Activated CD4-positive, alpha-beta T cell treated with anti-CD3 and anti-CD28 coated beads, Interleukin-2, amount 50 U/mL, for 4 hours (primary cell): ENCODE measurements at regions not wholly inside any gene's neighbourhood (a gene's known extent, or its start where the extent isn't known, plus 50 kb on each side); places are given as distances from the start of the nearest gene placed in this dataset.

ENCODE experiments used
- DNase-seq, 2 experiments: peaks; one replicate each; pipeline ENCODE4 v3.0.0-alpha.2; 2020

DNA sequence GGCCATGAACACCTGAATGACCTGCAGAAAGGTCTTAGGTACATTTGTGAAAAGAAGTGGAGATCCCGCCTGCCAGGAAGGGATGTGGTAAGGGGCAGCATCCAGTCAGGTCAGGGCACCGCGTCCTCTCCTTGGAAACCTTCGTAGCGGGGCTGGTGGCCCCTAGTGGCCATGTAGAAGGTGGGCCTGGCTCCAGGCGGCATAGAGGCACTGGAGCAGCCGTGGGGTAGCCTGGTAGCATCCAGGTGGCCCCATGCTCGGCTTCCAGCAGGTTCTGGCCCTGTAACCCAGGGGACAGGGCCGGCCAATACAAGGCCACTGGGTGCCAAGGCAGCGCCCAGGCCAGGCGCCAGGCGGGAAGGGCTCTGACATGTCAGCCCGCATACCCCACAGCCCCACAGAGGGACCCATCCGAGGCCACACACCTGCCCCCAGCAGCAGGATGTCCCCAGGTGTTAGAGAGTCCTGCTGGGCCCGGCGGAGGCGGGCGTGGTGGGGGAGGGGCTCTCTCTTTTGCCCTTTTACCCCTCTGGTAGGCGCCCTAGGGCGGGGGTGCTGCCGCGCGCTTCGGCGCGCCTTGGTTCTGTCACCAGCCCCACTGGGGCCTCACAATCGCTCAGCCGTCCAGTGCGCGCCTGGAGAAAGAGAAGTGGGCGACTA, 58.3 kb upstream of the SPATA31E1 start:
- DNase-seq, result no peak

DNA sequence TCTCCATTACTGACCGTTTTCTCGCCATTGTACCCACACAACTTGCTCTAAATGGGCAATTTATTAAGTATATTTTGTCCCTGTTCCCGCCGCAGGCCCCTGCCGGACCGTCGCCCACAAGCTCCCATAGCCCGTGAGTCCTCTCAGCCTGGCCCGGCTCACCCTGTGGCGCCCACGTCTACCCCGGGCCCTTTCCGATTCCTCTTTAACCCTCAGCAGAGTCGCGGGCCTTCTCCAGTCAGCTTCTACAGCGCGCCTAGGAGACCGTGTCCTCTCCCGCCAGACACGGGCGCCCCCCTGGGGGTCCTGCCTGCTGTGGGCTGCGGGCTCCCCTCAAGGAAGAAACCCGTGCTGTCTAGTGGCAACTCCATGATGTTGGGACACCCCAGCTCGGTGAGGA, 57.8 kb upstream of the SPATA31E1 start:
- DNase-seq, result no peak

DNA sequence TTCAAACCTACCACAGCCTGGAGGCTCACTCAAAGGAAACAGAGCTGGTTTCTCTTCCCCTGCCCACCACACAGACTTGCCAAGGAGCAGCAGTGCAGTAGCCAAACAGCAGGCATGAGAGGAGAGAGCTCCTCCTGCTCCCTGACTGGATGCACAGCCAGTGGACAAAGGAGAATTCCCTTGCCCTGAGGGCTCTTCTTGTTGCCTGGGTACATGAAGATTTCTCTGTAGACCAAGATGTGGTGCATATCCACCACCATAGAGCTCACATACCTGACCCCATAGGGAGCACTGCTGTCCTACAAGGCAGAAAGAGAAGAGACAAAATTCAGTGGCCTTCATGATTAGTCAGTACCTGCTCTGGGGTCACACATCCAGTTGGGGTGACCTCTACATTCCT, 56.3 kb upstream of the SPATA31E1 start:
- no peak for DNase-seq

DNA sequence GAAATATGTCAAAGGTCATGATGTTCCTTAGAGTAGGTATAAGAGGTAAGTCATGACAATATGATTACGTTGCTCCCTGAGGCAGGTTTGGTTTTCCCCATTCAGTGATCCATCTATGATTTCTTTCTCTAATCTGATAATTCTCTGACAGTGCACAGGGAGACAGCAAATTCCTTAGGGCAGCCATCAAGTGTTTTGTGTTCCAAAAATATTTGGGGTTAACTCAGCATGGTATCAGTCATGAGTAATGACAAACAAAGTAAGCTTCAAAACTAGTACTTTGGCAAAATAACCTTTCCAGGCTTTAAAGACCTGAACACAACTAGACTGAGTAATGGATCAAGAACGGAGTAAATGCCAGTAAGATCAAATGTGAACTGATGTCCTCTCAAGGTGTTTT, 55.3 kb upstream of the SPATA31E1 start:
- DNase-seq, result no peak

DNA sequence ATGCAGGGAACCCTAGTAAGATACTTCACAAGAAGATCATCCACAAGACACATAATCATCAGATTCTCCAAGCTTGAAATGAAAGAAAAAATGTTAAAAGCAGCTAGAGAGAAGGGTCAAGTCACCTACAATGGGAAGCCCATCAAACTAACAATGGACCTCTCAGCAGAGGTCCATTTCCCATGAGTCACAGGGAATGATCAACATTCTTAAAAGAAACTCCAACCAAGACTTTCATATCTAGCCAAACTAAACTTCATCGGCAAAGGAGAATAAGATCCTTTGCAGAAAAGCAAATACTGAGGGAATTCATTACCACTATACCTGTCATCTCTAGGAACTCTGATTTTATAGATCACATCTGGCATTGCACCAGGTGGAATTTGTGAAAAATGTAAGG, 52.9 kb upstream of the SPATA31E1 start:
- DNase-seq, result no peak

DNA sequence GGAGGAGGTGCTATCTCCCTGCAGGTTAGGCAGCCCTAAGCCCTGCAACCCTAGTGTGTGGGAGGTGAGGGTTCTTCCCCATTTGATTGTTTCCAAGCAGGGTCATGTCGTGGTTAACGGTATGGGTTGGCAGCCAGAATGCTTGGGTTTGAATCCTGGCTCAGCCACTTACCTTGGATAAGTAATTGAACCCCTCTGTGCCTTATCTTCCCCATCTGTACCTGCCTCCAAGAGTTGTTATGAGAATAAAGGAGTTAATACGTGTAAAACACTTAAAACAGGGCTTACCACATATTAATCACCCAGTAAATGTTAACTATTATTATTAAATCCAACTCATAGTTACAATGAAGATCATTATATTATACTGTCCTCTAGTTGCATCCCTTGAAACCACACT, 52.2 kb upstream of the SPATA31E1 start:
- no peak for DNase-seq

DNA sequence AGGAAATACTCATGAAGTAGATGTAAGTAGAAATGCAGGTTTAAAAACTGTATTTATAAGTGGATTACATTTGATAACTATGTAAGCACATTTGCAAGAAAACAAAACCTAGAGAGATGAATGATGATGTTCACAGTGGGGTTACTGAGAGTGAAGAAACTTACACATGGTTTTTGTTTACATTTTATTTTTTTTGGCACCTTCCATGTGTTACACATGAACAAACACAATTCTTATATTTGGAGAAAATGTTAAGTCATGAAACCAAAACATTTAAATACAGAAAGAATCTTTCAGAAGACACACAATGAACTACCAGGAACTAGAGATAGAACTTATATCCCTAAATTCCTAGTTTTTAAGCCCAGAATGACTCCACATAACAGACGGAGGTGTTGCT, 51.5 kb upstream of the SPATA31E1 start:
- DNase-seq, result no peak
